Astrocyte of the cerebellum (primary cell): ENCODE measurements at regions not wholly inside any gene's neighbourhood (a gene's known extent, or its start where the extent isn't known, plus 50 kb on each side); places are given as distances from the start of the nearest gene placed in this dataset.

Experiments used
- DNase-seq: peaks from one replicate; pipeline ENCODE4 v3.0.0-alpha.2; 2011; ENCODE audit warnings: low read depth
- H3K4me3 ChIP-seq: 2 replicates; pipeline ENCODE4 v1.5.1; 2011; ENCODE audit warnings: mild to moderate bottlenecking, low read depth, low read length, moderate library complexity
- in situ Hi-C: cut with HindIII; loops from 2 replicates; pipeline ENCODE4 v1.10.0; 2017; ENCODE audit warnings: low sequenced_read_pairs
- TF ChIP-seq, protein P1 (sequence below): IDR thresholded peaks from 2 replicates; pipeline ENCODE4 v1.5.1; 2012; ENCODE audit warnings: low read length, low read depth, moderate library complexity, mild to moderate bottlenecking; ENCODE audit errors: missing control alignments

DNA sequence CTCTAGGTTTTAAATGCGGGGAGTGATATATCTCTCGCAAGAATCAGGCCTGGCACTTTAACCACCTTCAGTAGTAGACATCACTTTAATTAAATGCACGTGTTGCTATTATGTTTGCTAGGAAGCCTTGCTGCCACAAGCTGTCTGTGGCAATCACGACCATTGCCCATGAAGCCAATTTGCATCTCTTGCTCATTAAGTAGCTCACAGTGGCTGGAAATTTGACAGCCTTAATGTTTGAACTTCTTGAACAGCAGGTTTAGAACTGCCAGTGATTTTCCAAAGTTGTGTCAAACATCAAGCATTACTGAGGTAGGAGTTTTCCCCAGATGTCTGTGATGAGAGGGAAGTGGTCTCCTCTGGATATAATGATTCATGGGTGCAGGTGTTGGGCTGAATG, 642.3 kb upstream of the CPEB2 start:
- no peak overlapping the region for H3K4me3 ChIP-seq
- in situ Hi-C loops = no loop called here
- TF ChIP-seq, protein P1, sequence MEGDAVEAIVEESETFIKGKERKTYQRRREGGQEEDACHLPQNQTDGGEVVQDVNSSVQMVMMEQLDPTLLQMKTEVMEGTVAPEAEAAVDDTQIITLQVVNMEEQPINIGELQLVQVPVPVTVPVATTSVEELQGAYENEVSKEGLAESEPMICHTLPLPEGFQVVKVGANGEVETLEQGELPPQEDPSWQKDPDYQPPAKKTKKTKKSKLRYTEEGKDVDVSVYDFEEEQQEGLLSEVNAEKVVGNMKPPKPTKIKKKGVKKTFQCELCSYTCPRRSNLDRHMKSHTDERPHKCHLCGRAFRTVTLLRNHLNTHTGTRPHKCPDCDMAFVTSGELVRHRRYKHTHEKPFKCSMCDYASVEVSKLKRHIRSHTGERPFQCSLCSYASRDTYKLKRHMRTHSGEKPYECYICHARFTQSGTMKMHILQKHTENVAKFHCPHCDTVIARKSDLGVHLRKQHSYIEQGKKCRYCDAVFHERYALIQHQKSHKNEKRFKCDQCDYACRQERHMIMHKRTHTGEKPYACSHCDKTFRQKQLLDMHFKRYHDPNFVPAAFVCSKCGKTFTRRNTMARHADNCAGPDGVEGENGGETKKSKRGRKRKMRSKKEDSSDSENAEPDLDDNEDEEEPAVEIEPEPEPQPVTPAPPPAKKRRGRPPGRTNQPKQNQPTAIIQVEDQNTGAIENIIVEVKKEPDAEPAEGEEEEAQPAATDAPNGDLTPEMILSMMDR = no peak
- DNase-seq = no peak

DNA sequence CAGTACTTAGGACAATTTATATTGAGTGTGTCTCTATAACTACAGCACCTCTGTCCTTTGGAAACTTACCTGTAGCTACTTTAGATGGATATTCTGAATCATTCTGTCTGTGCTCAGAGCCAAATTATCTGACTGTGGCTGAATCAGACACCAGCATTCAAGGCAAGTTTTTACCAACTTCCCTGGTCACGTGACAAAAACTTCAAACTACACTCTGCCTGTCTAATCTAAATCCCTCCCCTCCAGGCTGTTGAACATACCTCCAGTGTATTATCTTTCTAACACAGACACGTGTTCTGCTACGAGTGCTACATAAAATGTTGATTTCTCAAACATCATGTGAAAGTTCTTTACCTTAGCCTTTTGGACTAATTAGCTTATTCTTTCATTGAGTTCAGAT, 641.2 kb upstream of the CPEB2 start:
- TF ChIP-seq, protein P1 = no peak
- DNase-seq = no peak
- H3K4me3 ChIP-seq = no peak overlapping the region
- in situ Hi-C loops = no loop called here

DNA sequence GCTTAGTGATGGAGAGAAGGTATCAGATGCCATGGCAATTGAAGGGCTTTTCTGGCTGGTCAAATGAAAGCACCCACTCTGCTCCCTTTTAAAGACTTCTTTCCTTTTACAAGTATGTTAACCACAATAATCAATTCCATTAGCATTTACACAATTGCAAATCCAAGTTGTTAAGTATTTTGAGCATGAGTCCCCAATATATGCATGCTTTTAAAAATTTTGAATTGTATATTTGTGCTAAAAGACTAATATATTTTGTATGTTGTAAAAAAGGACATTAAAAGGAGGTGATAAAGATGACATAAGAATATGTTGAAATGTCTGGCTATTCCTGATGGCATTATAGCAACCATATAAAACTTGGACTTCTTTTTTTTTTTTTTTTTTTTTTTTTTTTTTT, 639.9 kb upstream of the CPEB2 start:
- no peak overlapping the region for H3K4me3 ChIP-seq
- DNase-seq = no peak
- in situ Hi-C loops = no loop called here
- TF ChIP-seq, protein P1 = no peak

DNA sequence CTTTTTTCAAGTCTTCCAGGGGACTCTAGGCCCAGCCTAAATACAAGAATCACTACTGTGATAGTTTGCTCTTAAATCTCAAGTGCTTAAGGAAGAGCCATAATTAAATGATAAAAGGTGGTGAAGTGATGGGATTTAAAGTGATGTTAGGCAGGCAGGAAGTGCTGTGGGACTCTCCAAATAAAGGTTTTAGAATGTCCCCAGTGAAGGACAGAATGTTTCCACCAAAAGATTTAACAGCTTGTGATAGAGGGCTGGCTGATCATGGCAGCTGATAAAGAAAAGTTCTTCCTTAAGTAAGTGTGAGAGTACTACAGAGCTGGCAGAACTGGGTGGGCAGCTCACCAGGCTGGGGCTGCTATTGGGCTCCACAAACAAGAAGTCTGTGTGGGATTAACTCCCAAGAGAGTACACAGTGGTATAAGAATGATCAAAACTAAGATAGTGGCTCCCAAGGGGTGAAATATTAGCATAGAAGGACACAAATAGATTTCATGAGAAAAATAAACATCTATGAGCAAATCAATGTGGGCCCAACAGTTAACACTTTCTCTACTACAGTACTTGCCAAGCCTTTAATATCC, 637.2 kb upstream of the CPEB2 start:
- in situ Hi-C loops = no loop called here
- DNase-seq = no peak
- TF ChIP-seq, protein P1 = no peak
- no peak overlapping the region for H3K4me3 ChIP-seq

DNA sequence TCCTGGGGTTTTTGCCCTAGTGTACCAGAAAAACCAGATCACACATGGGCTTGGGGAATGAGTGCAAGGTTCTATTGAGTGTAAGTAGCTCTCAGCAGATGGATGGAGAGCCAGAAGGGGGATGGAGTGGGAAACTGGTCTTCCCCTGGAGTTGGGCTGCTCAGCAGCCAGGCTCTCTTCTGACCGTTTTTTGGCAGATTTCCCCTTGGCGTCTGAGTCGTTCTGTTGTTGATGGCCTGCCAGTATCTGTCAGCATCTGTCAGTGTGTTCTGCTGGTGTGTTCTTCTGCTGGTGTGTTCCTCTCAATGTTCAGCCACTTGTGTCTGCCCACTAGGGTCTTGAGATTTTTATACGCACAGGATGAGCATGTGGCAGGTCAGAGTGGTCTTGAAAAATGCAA, 633.9 kb upstream of the CPEB2 start:
- H3K4me3 ChIP-seq = no peak overlapping the region
- TF ChIP-seq, protein P1 = no peak

DNA sequence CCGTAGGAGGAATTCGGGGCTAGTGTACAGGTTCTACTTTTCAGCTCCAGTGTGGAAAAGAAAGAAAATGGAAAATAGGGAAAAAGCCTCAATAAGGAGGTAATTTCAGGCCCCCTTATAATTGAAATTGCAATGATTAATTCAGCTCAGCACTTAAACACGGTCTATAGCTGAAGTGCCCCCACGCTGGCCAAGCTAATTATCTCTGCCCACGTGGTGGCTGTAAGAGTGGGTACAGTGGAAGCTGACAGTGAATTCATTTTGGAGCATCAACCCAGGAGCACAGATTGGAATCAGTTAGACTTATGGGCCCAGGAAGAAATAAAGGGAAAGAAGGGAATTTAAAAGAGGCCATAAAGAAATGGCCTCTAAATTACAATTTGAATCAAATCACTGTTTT, 631.1 kb upstream of the CPEB2 start:
- TF ChIP-seq, protein P1 = no peak
- in situ Hi-C loops = no loop called here
- no peak overlapping the region for H3K4me3 ChIP-seq
- no peak for DNase-seq

More for the DNA sequence above, 633.9 kb upstream of the CPEB2 start:
- no peak for DNase-seq
- in situ Hi-C loops = no loop called here
